Naive thymus-derived CD4-positive, alpha-beta T cell (primary cell): ENCODE measurements at regions not wholly inside any gene's neighbourhood (a gene's known extent, or its start where the extent isn't known, plus 50 kb on each side); places are given as distances from the start of the nearest gene placed in this dataset.

Experiments used
- ATAC-seq: fragments of 150-1000 bp; cut with Tn5 transposase; 2 replicates; pipeline ENCODE4 v1.10.0; 2021; ENCODE audit warnings: mild to moderate bottlenecking, moderate library complexity
- CTCF ChIA-PET: fragments of 350-600 bp; sonication (Branson Sonifier 250); formaldehyde crosslinking; loops from one replicate; lab custom pipeline; 2021; ENCODE audit warnings: antibody characterized with exemption; lab: Charles Lee
- POLR2A ChIA-PET: fragments of 350-600 bp; sonication (Branson Sonifier 250); formaldehyde crosslinking; loops from one replicate; lab custom pipeline; 2021; ENCODE audit warnings: antibody characterized with exemption, inconsistent platforms; lab: Charles Lee
- DNase-seq, 9 donors: peaks; one replicate each; pipeline versions ENCODE4 v3.0.0 to v3.0.0-alpha.2; 2020 to 2022; ENCODE audit warnings: mixed read lengths in 1 of 9
- H3K27ac ChIP-seq: one replicate; pipeline ENCODE4 v1.7.0; 2013; ENCODE audit warnings: mild to moderate bottlenecking, low read depth, low read length, moderate library complexity
- H3K27me3 ChIP-seq, 2 donors: one replicate each; pipeline ENCODE4 v1.7.0; 2013; ENCODE audit warnings: low read length in 2 of 2, mild to moderate bottlenecking in 2 of 2, moderate library complexity in 2 of 2; ENCODE audit not compliant: control insufficient read depth in 2 of 2, insufficient read depth in 2 of 2
- H3K36me3 ChIP-seq, 3 experiments: 1 replicate in 2 of 3; 2 replicates in 1 of 3; pipeline ENCODE4 v1.7.0; 2013; ENCODE audit warnings: low read length in 3 of 3, mild to moderate bottlenecking in 3 of 3, moderate library complexity in 1 of 3; ENCODE audit not compliant: insufficient read depth in 3 of 3, control insufficient read depth in 2 of 3
- H3K4me1 ChIP-seq, 2 donors: one replicate each; pipeline ENCODE4 v1.7.0; 2013; ENCODE audit warnings: low read length in 2 of 2, mild to moderate bottlenecking in 2 of 2, moderate library complexity in 1 of 2; ENCODE audit not compliant: control insufficient read depth in 2 of 2, insufficient read depth in 2 of 2
- H3K4me3 ChIP-seq: 2 replicates; pipeline ENCODE4 v1.7.0; 2013; ENCODE audit warnings: mild to moderate bottlenecking, low read length
- H3K9me3 ChIP-seq, 3 experiments: 1 replicate in 2 of 3; 2 replicates in 1 of 3; pipeline ENCODE4 v1.7.0; 2013; ENCODE audit warnings: low read length in 3 of 3; ENCODE audit not compliant: control insufficient read depth in 2 of 3
- H3K27ac Mint-ChIP-seq, 9 donors: one replicate each; pipeline ENCODE4 v1.8.0; 2020 to 2022; ENCODE audit warnings: mixed read lengths in 9 of 9, mild to moderate bottlenecking in 8 of 9, moderate library complexity in 5 of 9, inconsistent platforms in 2 of 9
- H3K27me3 Mint-ChIP-seq, 5 donors: one replicate each; pipeline ENCODE4 v1.8.0; 2021 to 2022; ENCODE audit warnings: mixed read lengths in 5 of 5, mild to moderate bottlenecking in 1 of 5
- H3K36me3 Mint-ChIP-seq, 5 donors: one replicate each; pipeline ENCODE4 v1.8.0; 2020 to 2022; ENCODE audit warnings: mixed read lengths in 5 of 5, mild to moderate bottlenecking in 3 of 5, inconsistent platforms in 1 of 5
- H3K4me1 Mint-ChIP-seq, 7 donors: one replicate each; pipeline ENCODE4 v1.8.0; 2020 to 2022; ENCODE audit warnings: mixed read lengths in 7 of 7, mild to moderate bottlenecking in 3 of 7, inconsistent platforms in 1 of 7
- H3K4me3 Mint-ChIP-seq, 10 donors: one replicate each; pipeline ENCODE4 v1.8.0; 2020 to 2022; ENCODE audit warnings: mild to moderate bottlenecking in 10 of 10, mixed read lengths in 10 of 10, moderate library complexity in 6 of 10, inconsistent platforms in 2 of 10
- H3K9me3 Mint-ChIP-seq, 11 donors: one replicate each; pipeline ENCODE4 v1.8.0; 2020 to 2022; ENCODE audit warnings: mixed read lengths in 11 of 11, mild to moderate bottlenecking in 4 of 11, inconsistent platforms in 1 of 11, moderate library complexity in 1 of 11
- intact Hi-C, 2 donors: fragments of 100-400 bp; cut with micrococcal nuclease; formaldehyde crosslinking; loops; one replicate each; pipeline ENCODE4 v1.15.1; 2023

- ATAC-seq, result no peak
- H3K9me3 ChIP-seq, result no peaks in the 10 kb centered on the region
- no peaks in the 10 kb centered on the region for H3K4me1 ChIP-seq
- no peaks in the 10 kb centered on the region for H3K4me1 Mint-ChIP-seq
- H3K36me3 Mint-ChIP-seq, result no peaks in the 10 kb centered on the region
- H3K36me3 ChIP-seq, result no peaks in the 10 kb centered on the region
- peaks cover 4 to 28% (median 9%) of the 10 kb centered on the region in 11 donors for H3K9me3 Mint-ChIP-seq
- intact Hi-C loops, result no loop called here
- H3K27ac ChIP-seq, result no peak overlapping the region
- H3K27me3 Mint-ChIP-seq, result no peaks in the 10 kb centered on the region
- no peaks in the 10 kb centered on the region for H3K27me3 ChIP-seq
- H3K27ac Mint-ChIP-seq, result no peak overlapping the region
- H3K4me3 Mint-ChIP-seq, result no peak overlapping the region
- ChIA-PET CTCF (no interaction called here), POLR2A (no interaction called here)
- H3K4me3 ChIP-seq, result no peak overlapping the region
- DNase-seq, result no peak
These were observed 517.6 kb downstream of the PABPC4L start for GRCh38 chr4:133683967-133684366.

GRCh38 chr4:133668061-133668851 lies 519.2 kb downstream of the PCDH10 start:
- H3K9me3 ChIP-seq, result no peaks in the 10 kb centered on the region
- H3K4me3 Mint-ChIP-seq, result no peak overlapping the region

GRCh38 chr4:133647206-133647605 lies 498.1 kb downstream of the PCDH10 start:
- POLR2A ChIA-PET, result no interaction called here
- Histone ChIP-seq H3K4me1 (no peaks in the 10 kb centered on the region), H3K36me3 (no peaks in the 10 kb centered on the region), H3K4me3 (no peak overlapping the region), H3K9me3 (no peaks in the 10 kb centered on the region), H3K27me3 (no peaks in the 10 kb centered on the region), H3K27ac (no peak overlapping the region)
- no peaks in the 10 kb centered on the region for H3K27me3 Mint-ChIP-seq
- no peak overlapping the region for H3K27ac Mint-ChIP-seq
- no peak for DNase-seq
- ATAC-seq, result no peak
- no peak overlapping the region for H3K4me3 Mint-ChIP-seq
- peaks cover 0 to 12% (median 0%) of the 10 kb centered on the region in 11 donors for H3K9me3 Mint-ChIP-seq
- no peaks in the 10 kb centered on the region for H3K36me3 Mint-ChIP-seq
- H3K4me1 Mint-ChIP-seq, result no peaks in the 10 kb centered on the region
- intact Hi-C loops, result no loop called here
- CTCF ChIA-PET, result no interaction called here

More at GRCh38 chr4:133668061-133668851, 519.2 kb downstream of the PCDH10 start:
- CTCF ChIA-PET, result no interaction called here
- no peaks in the 10 kb centered on the region for H3K4me1 ChIP-seq
- H3K36me3 Mint-ChIP-seq, result no peaks in the 10 kb centered on the region
- H3K4me3 ChIP-seq, result no peak overlapping the region
- no peaks in the 10 kb centered on the region for H3K36me3 ChIP-seq
- DNase-seq, result no peak
- no peak overlapping the region for H3K27ac ChIP-seq
- H3K4me1 Mint-ChIP-seq, result no peaks in the 10 kb centered on the region
- no peak for ATAC-seq
- peaks cover 0 to 12% (median 2%) of the 10 kb centered on the region in 11 donors for H3K9me3 Mint-ChIP-seq
- intact Hi-C loops, result no loop called here
- no peaks in the 10 kb centered on the region for H3K27me3 Mint-ChIP-seq
- no peaks in the 10 kb centered on the region for H3K27me3 ChIP-seq
- H3K27ac Mint-ChIP-seq, result no peak overlapping the region
- POLR2A ChIA-PET, result no interaction called here

GRCh38 chr4:133641191-133641590 lies 492.1 kb downstream of the PCDH10 start:
- no peaks in the 10 kb centered on the region for H3K4me1 Mint-ChIP-seq
- no peak for DNase-seq
- ChIA-PET POLR2A (no interaction called here), CTCF (no interaction called here)
- intact Hi-C loops, result no loop called here
- ATAC-seq, result no peak
- H3K4me3 ChIP-seq, result no peak overlapping the region
- no peaks in the 10 kb centered on the region for H3K4me1 ChIP-seq
- H3K4me3 Mint-ChIP-seq, result no peak overlapping the region
- no peak overlapping the region for H3K27ac Mint-ChIP-seq
- no peaks in the 10 kb centered on the region for H3K36me3 ChIP-seq
- H3K27ac ChIP-seq, result no peak overlapping the region
- H3K27me3 Mint-ChIP-seq, result no peaks in the 10 kb centered on the region
- no peaks in the 10 kb centered on the region for H3K36me3 Mint-ChIP-seq
- H3K9me3 Mint-ChIP-seq, result peaks cover 0 to 13% (median 0%) of the 10 kb centered on the region in 11 donors
- no peaks in the 10 kb centered on the region for H3K9me3 ChIP-seq
- no peaks in the 10 kb centered on the region for H3K27me3 ChIP-seq

GRCh38 chr4:133638751-133639150 lies 489.7 kb downstream of the PCDH10 start:
- Mint-ChIP-seq H3K4me3 (no peak overlapping the region), H3K4me1 (no peaks in the 10 kb centered on the region), H3K27ac (no peak overlapping the region), H3K27me3 (no peaks in the 10 kb centered on the region), H3K9me3 (peaks cover 0 to 20% (median 0%) of the 10 kb centered on the region in 11 donors), H3K36me3 (no peaks in the 10 kb centered on the region)
- Histone ChIP-seq H3K4me1 (no peaks in the 10 kb centered on the region), H3K27me3 (no peaks in the 10 kb centered on the region), H3K27ac (no peak overlapping the region), H3K4me3 (no peak overlapping the region), H3K9me3 (no peaks in the 10 kb centered on the region), H3K36me3 (no peaks in the 10 kb centered on the region)
- DNase-seq (no peak), ATAC-seq (no peak)
- intact Hi-C loops, result no loop called here
- POLR2A ChIA-PET, result no interaction called here
- CTCF ChIA-PET, result no interaction called here

GRCh38 chr4:133637161-133637560 lies 488.1 kb downstream of the PCDH10 start:
- intact Hi-C loops, result no loop called here
- H3K9me3 Mint-ChIP-seq, result peaks cover 0 to 19% (median 2%) of the 10 kb centered on the region in 11 donors
- no peak for DNase-seq
- ATAC-seq, result no peak
- no peaks in the 10 kb centered on the region for H3K27me3 Mint-ChIP-seq
- ChIA-PET CTCF (no interaction called here), POLR2A (no interaction called here)
- peak overlapping the region in 1 of 9 donors; percentile 38 for H3K27ac Mint-ChIP-seq
- no peak overlapping the region for H3K4me3 Mint-ChIP-seq
- H3K4me3 ChIP-seq, result no peak overlapping the region
- no peaks in the 10 kb centered on the region for H3K27me3 ChIP-seq
- H3K36me3 ChIP-seq, result no peaks in the 10 kb centered on the region
- H3K9me3 ChIP-seq, result no peaks in the 10 kb centered on the region
- H3K27ac ChIP-seq, result no peak overlapping the region
- H3K4me1 ChIP-seq, result no peaks in the 10 kb centered on the region
- H3K4me1 Mint-ChIP-seq, result no peaks in the 10 kb centered on the region
- H3K36me3 Mint-ChIP-seq, result no peaks in the 10 kb centered on the region

GRCh38 chr4:133624744-133625143 lies 475.6 kb downstream of the PCDH10 start:
- Histone ChIP-seq H3K36me3 (no peaks in the 10 kb centered on the region), H3K4me3 (no peak overlapping the region), H3K27me3 (no peaks in the 10 kb centered on the region), H3K4me1 (no peaks in the 10 kb centered on the region), H3K27ac (no peak overlapping the region), H3K9me3 (no peaks in the 10 kb centered on the region)
- H3K27me3 Mint-ChIP-seq, result no peaks in the 10 kb centered on the region
- H3K4me3 Mint-ChIP-seq, result no peak overlapping the region
- intact Hi-C loops, result no loop called here
- H3K9me3 Mint-ChIP-seq, result peaks cover 0 to 16% (median 4%) of the 10 kb centered on the region in 11 donors
- no peaks in the 10 kb centered on the region for H3K36me3 Mint-ChIP-seq
- H3K4me1 Mint-ChIP-seq, result peaks cover 0 to 1% (median 0%) of the 10 kb centered on the region in 7 donors
- DNase-seq, result no peak
- no peak for ATAC-seq
- POLR2A ChIA-PET, result no interaction called here
- H3K27ac Mint-ChIP-seq, result no peak overlapping the region
- CTCF ChIA-PET, result no interaction called here
